PC-3 (cell line): ENCODE measurements at regions not wholly inside any gene's neighbourhood (a gene's known extent, or its start where the extent isn't known, plus 50 kb on each side); places are given as distances from the start of the nearest gene placed in this dataset.

Source experiments
- ATAC-seq: fragments of 200-7000 bp; cut with Tn5 transposase; 2 replicates; pipeline ENCODE4 v1.9.1; 2020; ENCODE audit warnings: mild to moderate bottlenecking, moderate library complexity
- BruUV-seq: library from RNA; stranded (reverse); fragments of 400-500 nt; replicated peaks from 2 replicates; lab custom pipeline; 2021; lab: Mats Ljungman, UMichigan
- CTCF ChIA-PET: fragments of 300-600 bp; sonication (Branson Sonifier 250); formaldehyde crosslinking; loops from one replicate; lab custom pipeline; 2022; ENCODE audit warnings: antibody characterized with exemption; lab: Charles Lee
- POLR2A ChIA-PET: fragments of 300-600 bp; sonication (Branson Sonifier 250); formaldehyde crosslinking; loops from one replicate; lab custom pipeline; 2022; ENCODE audit warnings: antibody characterized with exemption; ENCODE audit not compliant: unreplicated experiment; lab: Charles Lee
- DNase-seq: peaks from one replicate; pipeline ENCODE4 v3.0.0-alpha.2; 2015
- H2AFZ ChIP-seq: fragments of 300-600 bp; sonication (generic); 2 replicates; pipeline ENCODE4 v1.6.0; 2016; ENCODE audit warnings: antibody characterized with exemption, low read length
- H3F3A ChIP-seq: fragments of 300-600 bp; sonication (generic); one replicate; pipeline ENCODE4 v1.6.0; 2017; ENCODE audit warnings: antibody characterized with exemption, low read length, control low read depth, mild to moderate bottlenecking; ENCODE audit not compliant: unreplicated experiment
- H3K27ac ChIP-seq: fragments of 300-600 bp; sonication (generic); 2 replicates; pipeline ENCODE4 v1.5.1; 2016; ENCODE audit warnings: mild to moderate bottlenecking, low read length
- H3K27me3 ChIP-seq: fragments of 300-600 bp; sonication (generic); 2 replicates; pipeline ENCODE4 v1.6.1; 2016; ENCODE audit warnings: low read length, mixed read lengths
- H3K36me3 ChIP-seq: fragments of 300-600 bp; sonication (generic); 2 replicates; pipeline ENCODE4 v1.6.1; 2016; ENCODE audit warnings: low read depth, mixed run types, low read length, mixed read lengths
- H3K4me1 ChIP-seq: fragments of 300-600 bp; sonication (generic); 2 replicates; pipeline ENCODE4 v1.5.1; 2016; ENCODE audit warnings: low read length; ENCODE audit not compliant: insufficient read depth
- H3K4me2 ChIP-seq: fragments of 300-600 bp; sonication (generic); 2 replicates; pipeline ENCODE4 v1.6.0; 2016; ENCODE audit warnings: low read length
- H3K4me3 ChIP-seq: fragments of 300-600 bp; sonication (generic); 2 replicates; pipeline ENCODE4 v1.5.1; 2016; ENCODE audit warnings: mild to moderate bottlenecking, low read length, mixed read lengths
- H3K79me2 ChIP-seq: fragments of 300-600 bp; sonication (generic); 2 replicates; pipeline ENCODE4 v1.6.1; 2017; ENCODE audit warnings: low read length, mixed read lengths
- H3K9ac ChIP-seq: fragments of 300-600 bp; sonication (generic); 2 replicates; pipeline ENCODE4 v1.6.0; 2016; ENCODE audit warnings: mild to moderate bottlenecking, low read length
- H3K9me2 ChIP-seq: fragments of 300-600 bp; sonication (generic); replicated peaks from 2 replicates; pipeline ENCODE4 v1.6.1; 2016; ENCODE audit warnings: mixed run types, low read length, mixed read lengths
- H3K9me3 ChIP-seq: fragments of 300-600 bp; sonication (generic); 2 replicates; pipeline ENCODE4 v1.6.1; 2016; ENCODE audit warnings: low read length, mixed read lengths
- H4K20me1 ChIP-seq: fragments of 300-600 bp; sonication (generic); 2 replicates; pipeline ENCODE4 v1.6.1; 2016; ENCODE audit warnings: low read length, mixed read lengths
- EZH2 ChIP-seq: fragments of 300-600 bp; sonication (generic); IDR thresholded peaks from one replicate; pipeline ENCODE4 v1.6.1; 2017; ENCODE audit warnings: antibody characterized with exemption, mild to moderate bottlenecking, low read length; ENCODE audit not compliant: unreplicated experiment
- EZH2phosphoT487 ChIP-seq: fragments of 300-600 bp; sonication (generic); IDR thresholded peaks from 2 replicates; pipeline ENCODE4 v1.6.1; 2018; ENCODE audit warnings: mild to moderate bottlenecking, antibody characterized with exemption, low read length, borderline replicate concordance
- intact Hi-C: fragments of 100-400 bp; cut with micrococcal nuclease; formaldehyde crosslinking; loops from 2 replicates; pipeline ENCODE4 v1.9.0; 2023
- TF ChIP-seq, protein P1 (sequence below): fragments of 300-600 bp; sonication (generic); conservative IDR thresholded peaks from 2 replicates; pipeline ENCODE4 v1.5.1; 2017; ENCODE audit warnings: antibody characterized with exemption, low read depth, mild to moderate bottlenecking, low read length

DNA sequence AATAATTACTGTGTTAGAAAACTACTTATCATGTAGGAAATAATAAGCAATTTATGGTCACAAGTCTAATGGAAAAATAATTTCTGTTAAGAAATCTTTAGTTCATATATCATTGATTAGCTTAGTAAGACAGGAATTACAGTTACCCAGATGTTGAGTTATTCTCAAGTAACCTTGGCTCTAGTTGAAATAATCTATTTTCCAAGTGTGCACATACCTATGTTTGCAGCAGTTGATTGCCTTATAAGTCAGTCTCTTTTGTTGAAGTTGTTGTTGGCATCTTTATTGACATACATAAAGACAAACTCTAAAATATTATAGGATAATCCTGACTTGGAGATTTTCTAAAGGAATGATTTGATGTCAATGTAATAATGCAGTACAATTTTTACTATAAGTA lies 511.4 kb upstream of the KLF12 start:
- CTCF ChIA-PET: no interaction called here
- TF ChIP-seq, protein P1, sequence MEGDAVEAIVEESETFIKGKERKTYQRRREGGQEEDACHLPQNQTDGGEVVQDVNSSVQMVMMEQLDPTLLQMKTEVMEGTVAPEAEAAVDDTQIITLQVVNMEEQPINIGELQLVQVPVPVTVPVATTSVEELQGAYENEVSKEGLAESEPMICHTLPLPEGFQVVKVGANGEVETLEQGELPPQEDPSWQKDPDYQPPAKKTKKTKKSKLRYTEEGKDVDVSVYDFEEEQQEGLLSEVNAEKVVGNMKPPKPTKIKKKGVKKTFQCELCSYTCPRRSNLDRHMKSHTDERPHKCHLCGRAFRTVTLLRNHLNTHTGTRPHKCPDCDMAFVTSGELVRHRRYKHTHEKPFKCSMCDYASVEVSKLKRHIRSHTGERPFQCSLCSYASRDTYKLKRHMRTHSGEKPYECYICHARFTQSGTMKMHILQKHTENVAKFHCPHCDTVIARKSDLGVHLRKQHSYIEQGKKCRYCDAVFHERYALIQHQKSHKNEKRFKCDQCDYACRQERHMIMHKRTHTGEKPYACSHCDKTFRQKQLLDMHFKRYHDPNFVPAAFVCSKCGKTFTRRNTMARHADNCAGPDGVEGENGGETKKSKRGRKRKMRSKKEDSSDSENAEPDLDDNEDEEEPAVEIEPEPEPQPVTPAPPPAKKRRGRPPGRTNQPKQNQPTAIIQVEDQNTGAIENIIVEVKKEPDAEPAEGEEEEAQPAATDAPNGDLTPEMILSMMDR: no peak
- TF ChIP-seq EZH2phosphoT487 (no peak), EZH2 (no peak)
- Histone ChIP-seq H3K4me1 (no peaks in the 10 kb centered on the region), H3K27me3 (no peaks in the 10 kb centered on the region), H3K4me2 (no peak overlapping the region), H3K9me2 (no peaks in the 10 kb centered on the region), H3K79me2 (no peaks in the 10 kb centered on the region), H4K20me1 (no peaks in the 10 kb centered on the region), H3F3A (no peaks in the 10 kb centered on the region), H3K4me3 (no peak overlapping the region), H2AFZ (no peak overlapping the region), H3K9me3 (no peaks in the 10 kb centered on the region), H3K36me3 (no peaks in the 10 kb centered on the region), H3K27ac (no peak overlapping the region), H3K9ac (no peak overlapping the region)
- intact Hi-C loops: no loop called here
- no TSS peak for BruUV-seq
- POLR2A ChIA-PET: no interaction called here
- DNase-seq (no peak), ATAC-seq (no peak)

DNA sequence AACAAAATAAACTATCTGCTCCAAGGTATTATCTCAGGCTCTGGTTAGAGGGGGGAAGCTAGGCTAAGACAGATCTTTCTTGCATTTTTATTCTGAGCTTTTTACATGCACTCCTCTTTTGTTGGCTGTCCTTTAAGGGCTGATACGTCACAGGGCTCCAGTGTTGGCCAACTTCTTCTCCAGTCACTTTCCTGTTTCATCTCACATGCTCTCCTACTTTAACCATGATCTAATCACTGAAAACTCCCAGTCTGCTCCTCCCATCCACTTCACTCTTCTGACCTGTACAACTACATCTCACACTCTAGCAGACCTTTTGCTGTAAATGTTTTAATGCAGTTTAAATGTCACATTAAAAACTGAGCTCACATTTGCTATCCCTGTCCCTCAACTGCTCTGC lies 510.0 kb upstream of the KLF12 start:
- Histone ChIP-seq H3K79me2 (no peaks in the 10 kb centered on the region), H4K20me1 (no peaks in the 10 kb centered on the region), H3K9me2 (no peaks in the 10 kb centered on the region), H3K4me2 (no peak overlapping the region), H3K4me3 (no peak overlapping the region), H3K4me1 (no peaks in the 10 kb centered on the region), H3K9ac (no peak overlapping the region), H3K27me3 (no peaks in the 10 kb centered on the region), H3K36me3 (no peaks in the 10 kb centered on the region), H3F3A (no peaks in the 10 kb centered on the region), H2AFZ (no peak overlapping the region), H3K9me3 (no peaks in the 10 kb centered on the region), H3K27ac (no peak overlapping the region)
- DNase-seq (no peak), ATAC-seq (no peak)
- no TSS peak for BruUV-seq
- TF ChIP-seq EZH2phosphoT487 (no peak), EZH2 (no peak)
- TF ChIP-seq, protein P1: no peak
- intact Hi-C loops: no loop called here
- CTCF ChIA-PET: no interaction called here
- POLR2A ChIA-PET: no interaction called here

DNA sequence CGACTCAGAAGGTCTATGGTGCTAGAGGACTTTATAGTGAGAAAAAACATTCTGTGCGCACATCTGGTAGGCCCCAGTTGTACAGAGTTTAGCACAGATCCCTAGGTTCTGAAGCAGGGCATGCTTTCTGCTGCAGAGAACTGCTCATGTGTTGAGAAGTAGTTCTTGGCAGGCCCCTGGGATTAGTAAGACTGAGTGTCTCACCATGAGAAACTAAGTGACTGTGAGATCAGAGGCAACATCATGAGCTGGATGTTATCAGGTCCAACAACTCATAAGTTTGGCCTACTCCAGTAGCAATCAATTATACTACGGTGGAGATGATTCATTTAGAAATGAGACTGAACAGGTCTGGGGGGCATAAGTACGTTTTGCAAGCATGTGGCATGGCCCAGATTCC lies 507.4 kb upstream of the KLF12 start:
- ChIA-PET CTCF (no interaction called here), POLR2A (interaction anchor here (0.6 kb wide), 1 partner anchor 188 kb away, joined by 3 read pairs; no protein-coding TSS in a partner anchor)
- Histone ChIP-seq H3K9me3 (no peaks in the 10 kb centered on the region), H3K27ac (no peak overlapping the region), H3K4me3 (no peak overlapping the region), H3K9me2 (no peaks in the 10 kb centered on the region), H3F3A (no peaks in the 10 kb centered on the region), H3K27me3 (no peaks in the 10 kb centered on the region), H3K4me1 (no peaks in the 10 kb centered on the region), H4K20me1 (no peaks in the 10 kb centered on the region), H3K9ac (no peak overlapping the region), H2AFZ (0 out of 2 replicates have a peak overlapping the region, but pooled peaks have one; percentile 7), H3K4me2 (no peak overlapping the region), H3K36me3 (no peaks in the 10 kb centered on the region), H3K79me2 (no peaks in the 10 kb centered on the region)
- intact Hi-C loops: no loop called here
- no peak for TF ChIP-seq EZH2phosphoT487
- TF ChIP-seq, protein P1: no peak
- TF ChIP-seq EZH2: no peak
- DNase-seq: peak; percentile 41
- ATAC-seq: peak; percentile 27
- BruUV-seq: no TSS peak
